RPMI7951 (cell line): ENCODE measurements at regions not wholly inside any gene's neighbourhood (a gene's known extent, or its start where the extent isn't known, plus 50 kb on each side); places are given as distances from the start of the nearest gene placed in this dataset.
A peak's percentile ranks its signal among the peaks of the same experiment; 100 is the strongest.
"Not testable (repeated sequence)": the region's sequence is repeated elsewhere in the genome, so short reads cannot be mapped to it uniquely, and the experiment has no call there.

Experiments
- DNase-seq: peaks from one replicate; pipeline ENCODE4 v3.0.0-alpha.2; 2012; ENCODE audit warnings: low read depth

DNA sequence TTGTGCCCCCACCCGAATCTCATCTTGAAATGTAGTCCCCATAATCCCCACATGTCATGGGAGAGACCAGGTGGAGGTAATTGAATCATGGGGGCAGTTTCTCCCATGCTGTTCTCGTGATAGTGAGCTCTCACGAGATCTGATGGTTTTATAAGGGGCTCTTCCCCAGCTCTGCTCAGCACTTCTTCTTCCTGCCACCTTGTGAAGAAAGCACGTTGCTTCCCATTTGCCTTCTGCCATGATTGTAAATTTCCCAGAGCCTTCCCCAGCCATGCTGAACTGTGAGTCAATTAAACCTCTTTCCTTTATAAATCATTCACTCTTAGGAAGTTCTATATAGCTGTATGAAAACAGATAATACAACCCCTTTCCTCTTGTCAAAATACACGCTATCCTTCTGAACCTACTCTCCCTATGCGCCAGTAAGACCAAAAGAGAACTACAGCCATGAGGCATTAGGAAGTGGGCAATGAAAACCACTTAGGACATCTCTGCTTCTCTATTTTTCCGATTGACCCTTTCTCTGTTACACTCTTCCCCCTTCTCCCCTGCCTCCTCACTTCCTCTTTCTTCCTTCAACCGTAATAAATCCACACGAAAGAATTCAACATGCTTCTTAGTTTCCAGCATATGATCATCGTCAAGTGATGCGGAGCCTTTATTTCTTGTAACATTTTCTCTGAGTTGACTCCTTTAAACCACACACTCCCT, 101.2 kb upstream of the WDR11 start:
- DNase-seq, result no peak

GRCh38 chr10:120755771-120756170, 95.4 kb upstream of the WDR11 start:
- DNase-seq, result no peak

DNA sequence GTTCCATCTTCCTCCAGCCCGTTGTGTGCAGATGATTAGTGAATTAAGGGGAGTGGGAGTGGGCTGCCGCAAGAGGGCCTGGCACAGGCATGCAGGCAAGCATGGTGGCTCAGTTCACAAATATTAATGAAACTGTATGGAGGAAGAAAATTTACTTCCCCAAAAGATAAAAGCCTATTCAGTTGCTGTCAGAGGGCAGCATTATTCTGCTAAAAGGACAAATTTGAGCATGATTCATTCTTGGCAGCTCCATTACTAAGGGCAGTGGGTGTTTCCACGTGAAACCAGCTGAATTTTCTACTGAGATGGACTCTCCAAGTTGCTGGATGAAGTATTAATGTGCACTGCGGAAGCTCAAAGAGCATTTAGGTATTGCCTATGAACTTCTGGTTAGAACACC, 90.9 kb upstream of the WDR11 start:
- DNase-seq, result no peak

DNA sequence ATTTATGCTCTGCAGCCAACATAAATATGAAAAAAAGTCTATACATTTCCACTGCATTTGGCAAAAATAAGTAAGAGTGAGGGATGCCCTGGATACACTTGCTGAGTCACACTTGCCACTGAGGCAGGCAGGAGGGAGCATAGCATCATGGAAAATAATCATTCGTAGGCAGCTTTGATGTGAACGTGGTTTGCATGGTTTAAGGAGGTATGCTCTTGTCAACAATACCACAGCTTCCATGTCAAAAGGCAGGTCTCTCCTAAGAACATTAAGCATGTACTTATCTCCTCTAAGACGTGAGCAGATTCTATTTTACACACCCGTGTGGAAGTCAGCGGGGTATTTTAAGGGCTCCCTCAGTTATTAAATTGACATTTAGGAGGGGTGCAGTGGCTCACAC, 89.2 kb upstream of the WDR11 start:
- DNase-seq, result no peak

- no peak for DNase-seq
Observed at GRCh38 chr10:120765226-120765803, 85.8 kb upstream of the WDR11 start.

GRCh38 chr10:120768227-120768626, 82.9 kb upstream of the WDR11 start:
- DNase-seq, result no peak

GRCh38 chr10:120770496-120770895, 80.7 kb upstream of the WDR11 start:
- no peak for DNase-seq

GRCh38 chr10:120776442-120776841, 74.7 kb upstream of the WDR11 start:
- no peak for DNase-seq

DNA sequence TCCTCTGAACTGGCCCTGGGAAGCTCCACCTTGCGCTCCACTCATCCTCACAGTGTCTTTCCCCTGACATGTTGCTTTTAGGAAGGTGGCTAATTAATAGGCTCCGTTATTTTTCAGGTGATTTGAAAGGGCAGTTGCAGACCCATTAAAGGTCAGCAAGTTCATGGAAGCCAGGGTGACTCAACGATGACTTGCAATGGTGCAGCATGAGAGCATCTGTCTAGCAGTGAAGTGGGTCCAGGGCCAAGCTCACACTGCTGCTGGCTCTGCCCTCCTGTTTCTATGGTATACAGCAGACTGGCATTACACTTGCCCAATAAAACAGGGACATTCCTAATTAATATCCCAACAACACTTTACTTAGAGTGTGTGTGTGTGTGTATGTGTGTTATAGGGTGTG, 68.8 kb upstream of the WDR11 start:
- DNase-seq, result peak; percentile 4

DNA sequence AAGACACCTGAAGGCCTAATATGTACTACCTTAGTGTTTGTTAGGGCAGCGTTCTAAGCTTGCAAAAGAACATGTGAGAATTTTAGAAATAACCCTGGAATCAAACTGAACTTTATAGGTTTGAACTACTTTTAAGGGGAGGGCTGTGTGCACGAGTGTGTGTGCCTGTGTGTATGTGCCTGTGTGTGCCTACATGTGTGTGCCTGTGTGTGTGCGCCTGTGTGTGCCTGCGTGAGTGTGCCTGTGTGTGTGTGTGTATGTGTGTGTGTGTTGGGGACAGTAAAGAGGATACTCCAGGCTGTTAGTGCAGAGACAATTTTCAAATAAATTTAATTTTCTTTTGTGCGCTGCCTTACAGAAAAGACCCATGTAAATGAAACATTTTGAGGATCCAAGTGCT, 68.1 kb upstream of the WDR11 start:
- DNase-seq, result no peak

DNA sequence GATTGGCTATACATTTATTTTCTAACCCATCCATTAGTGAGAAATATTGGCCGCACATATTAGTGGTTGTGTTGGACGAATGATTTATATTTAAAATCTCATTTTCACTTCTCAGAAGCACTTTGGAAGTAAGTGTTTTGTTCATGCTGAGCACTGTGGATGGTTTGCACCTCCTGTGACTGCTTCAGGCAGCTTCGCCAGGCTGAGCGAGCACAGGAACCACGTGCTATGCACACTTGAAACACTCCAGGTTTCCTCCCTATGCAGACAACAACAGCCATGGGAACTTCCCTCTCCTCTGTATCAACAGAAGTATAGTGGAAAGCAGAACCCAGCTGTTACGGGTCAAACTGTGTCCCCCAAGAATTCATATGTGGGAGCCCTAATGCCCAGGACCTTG, 67.3 kb upstream of the WDR11 start:
- DNase-seq, result no peak

- no peak for DNase-seq
Observed at GRCh38 chr10:120788771-120789170, 62.4 kb upstream of the WDR11 start.

GRCh38 chr10:120789303-120790203, 61.6 kb upstream of the WDR11 start:
- no peak for DNase-seq

DNA sequence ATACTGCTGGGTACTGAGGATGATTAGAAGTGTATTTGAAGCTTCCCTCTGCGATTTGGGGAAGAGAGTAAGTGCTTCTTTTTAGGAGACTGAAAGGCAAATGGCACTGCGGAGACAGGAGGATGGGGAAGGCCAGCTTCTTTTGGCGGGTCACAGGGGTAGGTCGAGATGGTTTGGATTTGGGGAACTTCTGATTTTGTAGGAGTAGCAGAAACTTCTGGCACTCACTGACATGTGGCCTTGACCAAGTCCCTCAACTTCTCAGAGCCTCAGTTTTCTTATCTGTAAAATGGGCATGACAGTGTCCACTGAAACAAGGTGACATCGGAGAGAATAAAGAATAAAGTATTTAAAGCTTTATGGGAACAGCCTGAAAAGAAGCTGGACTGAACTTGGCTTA, 59.8 kb upstream of the WDR11 start:
- DNase-seq, result no peak

DNA sequence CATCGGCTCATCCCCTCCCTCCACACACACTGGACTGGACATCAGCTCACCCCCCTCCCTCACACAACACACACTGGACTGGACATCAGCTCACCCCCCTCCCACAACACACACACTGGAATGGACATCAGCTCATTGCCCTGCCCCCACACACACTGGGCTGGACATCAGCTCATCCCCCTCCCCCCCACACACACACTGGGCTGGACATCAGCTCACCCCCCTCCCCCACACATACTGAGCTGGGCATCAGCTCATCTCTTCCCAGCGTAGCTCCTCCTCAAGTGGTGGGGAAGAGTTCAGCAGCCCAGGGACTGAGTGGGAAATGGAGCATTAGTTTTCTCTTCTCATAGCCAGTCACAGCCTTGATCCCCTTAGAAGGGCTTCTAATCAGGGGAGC, 58.1 kb upstream of the WDR11 start:
- DNase-seq, result no peak

DNA sequence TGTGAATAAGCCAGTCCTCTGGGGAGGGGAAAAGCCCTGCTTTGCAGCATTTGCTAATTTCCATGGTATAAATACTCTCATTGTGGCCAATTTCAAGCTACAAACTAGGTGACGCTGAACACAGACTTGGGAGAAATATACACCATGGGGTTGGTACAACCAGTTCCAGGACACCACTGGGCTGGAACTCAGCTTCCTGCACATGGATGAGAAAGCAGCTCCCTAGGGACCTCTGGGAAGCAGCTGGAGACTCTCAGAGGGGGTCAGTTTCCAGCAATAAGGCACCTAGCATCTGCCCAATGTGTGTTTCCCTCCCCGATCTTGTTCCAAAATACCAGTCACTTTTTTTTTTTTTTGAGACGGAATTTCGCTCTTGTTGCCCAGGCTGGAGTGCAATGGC, 56.8 kb upstream of the WDR11 start:
- DNase-seq, result no peak

- DNase-seq, result not testable (repeated sequence)
Observed at GRCh38 chr10:120798276-120798675, 52.9 kb upstream of the WDR11 start.

GRCh38 chr10:120799849-120800248, 51.3 kb upstream of the WDR11 start:
- DNase-seq, result no peak

- DNase-seq, result no peak
Observed at GRCh38 chr10:120800528-120801323, 50.4 kb upstream of the WDR11 start.
